ENCODE measurements at regions not wholly inside any gene's neighbourhood (a gene's known extent, or its start where the extent isn't known, plus 50 kb on each side); places are given as distances from the start of the nearest gene placed in this dataset.
"Not testable (repeated sequence)": the region's sequence is repeated elsewhere in the genome, so short reads cannot be mapped to it uniquely, and the experiment has no call there.

GRCh38 chr6:103092414-103092813 lies 1698.9 kb downstream of the GRIK2 start:
- TF ChIP-seq CTCF (conservative IDR thresholded peaks at IDR 0.05; ENCODE audit: low read depth, low read length); EZH2phosphoT487 (IDR thresholded peaks at IDR 0.05; ENCODE audit: borderline replicate concordance, low read length); EZH2 (IDR thresholded peaks at IDR 0.05; ENCODE audit: low read length, unreplicated experiment): not testable (repeated sequence)

Data from PC-3 (cell line).